HG03175 (cell line): ENCODE measurements at regions not wholly inside any gene's neighbourhood (a gene's known extent, or its start where the extent isn't known, plus 50 kb on each side); places are given as distances from the start of the nearest gene placed in this dataset.

Source experiments
- ATAC-seq: cut with Tn5 transposase; IDR thresholded peaks from one replicate; pipeline ENCODE4 v1.9.1; 2021; ENCODE audit warnings: mild to moderate bottlenecking, moderate library complexity; ENCODE audit not compliant: unreplicated experiment

DNA sequence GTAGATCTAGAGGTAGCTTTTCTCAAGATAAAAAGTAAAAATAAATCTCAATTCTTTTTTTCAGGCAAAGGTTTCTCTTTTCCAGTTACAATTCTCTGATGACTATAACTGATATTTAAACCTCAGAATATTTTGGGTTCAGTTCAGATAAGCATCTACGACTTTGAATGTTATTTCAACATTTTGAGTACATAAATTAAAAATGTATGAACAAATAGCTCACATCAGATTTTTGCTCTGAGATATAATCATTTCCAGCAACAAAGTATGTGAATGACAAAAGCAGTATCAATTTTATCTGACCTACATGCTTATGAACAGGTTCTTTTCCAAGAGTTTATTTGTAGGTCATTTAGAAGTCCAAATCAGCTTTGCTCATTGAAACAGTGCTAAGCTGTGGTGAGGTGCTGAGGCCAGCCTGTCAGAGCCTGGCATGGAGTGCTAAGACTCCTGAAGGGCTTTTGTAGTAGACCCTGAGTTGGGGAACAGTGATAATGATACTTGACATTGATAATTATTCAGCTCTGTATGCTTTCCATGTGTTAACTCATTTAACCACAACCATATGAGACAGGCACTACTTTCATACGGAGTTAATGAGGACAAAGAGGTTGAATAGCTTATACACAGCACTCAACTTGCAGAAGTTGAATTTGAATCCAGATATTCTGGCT lies 205.0 kb upstream of the DCN start:
- no peak for ATAC-seq

DNA sequence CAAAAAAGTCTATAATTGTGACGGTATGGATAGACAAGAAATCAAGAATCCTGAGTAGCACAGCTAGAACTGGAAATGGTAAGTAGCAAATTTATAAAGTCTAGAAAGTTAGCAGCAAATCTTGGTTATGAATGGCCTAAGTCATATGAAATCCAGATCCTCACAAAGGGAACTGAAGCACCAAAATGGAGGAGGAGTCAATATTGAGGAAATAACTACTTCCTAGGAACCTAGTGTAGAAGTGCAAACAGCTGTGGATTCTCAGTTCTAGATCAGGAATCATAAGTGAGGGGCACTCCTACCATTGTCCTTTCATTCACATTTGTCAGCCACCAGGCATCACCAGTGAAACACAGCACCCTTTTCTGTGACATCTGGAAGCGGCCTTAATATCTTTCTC lies 202.2 kb upstream of the DCN start:
- ATAC-seq: no peak

GRCh38 chr12:91384366-91384765 lies 201.7 kb upstream of the DCN start:
- no peak for ATAC-seq

DNA sequence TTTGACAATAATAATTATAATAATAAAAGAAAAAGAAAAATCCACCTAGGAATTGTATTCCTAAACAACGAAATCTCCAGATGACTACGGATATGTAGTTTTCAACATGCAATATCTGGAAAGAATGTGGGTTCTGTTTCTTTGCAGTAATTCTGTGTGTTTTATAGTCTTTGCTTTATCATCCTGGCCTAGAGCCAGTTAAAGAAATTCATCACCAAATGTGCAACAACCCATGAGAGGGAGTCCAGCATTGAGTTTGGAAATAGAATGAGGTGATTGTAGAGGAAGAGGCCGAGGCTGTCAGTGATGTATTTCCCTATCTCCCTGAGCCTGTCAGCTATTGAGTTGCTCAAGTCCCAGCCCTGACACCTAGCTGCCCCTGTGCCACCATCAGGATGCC lies 200.5 kb upstream of the DCN start:
- no peak for ATAC-seq

GRCh38 chr12:91382081-91382543 lies 199.5 kb upstream of the DCN start:
- peak; percentile 84 for ATAC-seq

GRCh38 chr12:91381309-91381804 lies 198.7 kb upstream of the DCN start:
- ATAC-seq: peak; percentile 54

DNA sequence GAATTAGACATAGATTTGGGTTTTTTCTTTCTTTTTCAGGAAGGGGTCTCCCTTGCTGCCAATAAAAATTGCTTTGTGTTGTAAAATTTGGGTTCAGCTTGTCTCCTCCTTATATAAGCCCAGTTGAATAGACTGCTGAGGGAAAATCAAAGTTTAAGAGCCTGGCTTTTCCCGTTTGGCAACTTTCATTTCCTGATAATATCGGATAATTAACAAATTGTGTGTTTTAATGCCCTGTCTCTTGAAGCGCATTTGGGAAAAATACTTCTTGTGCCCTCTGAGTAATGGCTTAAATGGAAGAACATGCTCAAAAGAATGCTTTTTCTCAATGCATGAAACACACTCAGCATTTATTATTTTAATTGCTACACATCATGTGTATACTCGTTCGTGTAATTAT lies 198.0 kb upstream of the DCN start:
- no peak for ATAC-seq

- no peak for ATAC-seq
These were observed 196.6 kb upstream of the DCN start for GRCh38 chr12:91379051-91379775.

GRCh38 chr12:91377436-91377835 lies 194.8 kb upstream of the DCN start:
- no peak for ATAC-seq

DNA sequence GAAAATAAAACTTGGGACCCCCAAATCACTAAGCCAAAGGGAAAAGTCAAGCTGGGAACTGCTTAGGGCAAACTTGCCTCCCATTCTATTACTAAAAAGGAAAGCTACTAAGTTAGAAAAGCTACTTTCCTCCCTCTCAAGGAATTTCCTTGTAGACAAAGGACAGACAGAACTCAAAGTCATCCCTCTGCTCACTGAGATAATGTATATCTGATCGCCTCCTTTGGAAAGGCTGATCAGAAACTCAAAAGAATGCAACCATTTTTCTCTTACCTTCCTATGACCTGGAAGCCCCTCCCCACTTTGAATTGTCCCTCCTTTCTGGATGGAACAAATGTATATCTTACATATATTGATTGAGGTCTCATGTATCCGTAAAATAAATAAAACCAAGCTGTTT lies 190.5 kb upstream of the DCN start:
- ATAC-seq: no peak

- ATAC-seq: no peak
These were observed 187.7 kb upstream of the DCN start for GRCh38 chr12:91370086-91370868.

GRCh38 chr12:91368613-91369012 lies 186.0 kb upstream of the DCN start:
- ATAC-seq: no peak

DNA sequence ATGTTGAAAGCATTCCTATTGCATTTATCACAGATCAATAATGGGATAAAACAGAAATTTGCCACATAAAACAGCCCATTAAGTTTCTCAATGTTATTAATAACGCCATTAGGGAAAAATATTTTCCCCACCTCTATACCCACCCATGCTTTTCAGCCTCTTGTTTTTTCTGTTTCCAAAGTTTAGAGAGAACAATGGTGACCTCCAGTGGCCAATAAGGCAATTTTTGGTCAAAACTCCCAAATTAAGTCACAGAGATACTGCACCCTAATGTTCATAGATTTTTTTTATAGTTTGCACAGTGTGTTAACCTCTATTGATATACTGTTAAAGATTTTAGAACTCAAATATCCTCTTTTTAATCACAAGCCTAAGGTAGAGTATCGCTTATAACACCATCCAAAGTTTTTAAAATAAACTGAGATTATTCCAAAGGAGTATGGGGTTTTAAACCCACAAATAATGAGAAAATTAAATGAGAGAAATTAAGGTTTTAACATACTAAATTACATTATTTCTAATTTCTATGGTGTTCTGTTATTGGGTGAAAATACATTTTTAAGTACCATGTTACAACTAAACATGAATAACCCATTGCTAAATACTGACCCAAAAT lies 184.7 kb upstream of the DCN start:
- ATAC-seq: no peak

GRCh38 chr12:91364471-91365184 lies 182.0 kb upstream of the DCN start:
- ATAC-seq: no peak

DNA sequence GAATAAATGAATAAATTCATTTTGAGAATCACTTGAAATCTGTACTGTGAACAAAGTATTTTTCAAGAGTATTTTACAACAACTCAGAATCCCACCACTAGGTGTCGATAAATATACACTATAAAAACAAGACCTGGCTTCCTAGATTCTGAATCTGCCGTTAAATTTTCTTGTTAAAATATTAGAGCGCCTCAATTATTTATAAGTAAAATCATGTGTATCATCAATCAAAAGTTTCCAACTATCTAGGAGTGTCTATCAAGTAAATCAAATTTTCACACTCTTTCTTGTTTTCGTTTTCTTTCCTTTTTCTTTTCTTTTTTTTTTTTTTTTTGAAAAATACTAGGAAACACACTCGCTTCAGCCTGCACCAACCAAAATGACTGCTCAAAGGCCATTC lies 179.2 kb upstream of the DCN start:
- peak; percentile 53 for ATAC-seq

GRCh38 chr12:91357381-91357780 lies 174.8 kb upstream of the DCN start:
- ATAC-seq: no peak

GRCh38 chr12:91356405-91356804 lies 173.8 kb upstream of the DCN start:
- no peak for ATAC-seq

GRCh38 chr12:91355150-91356006 lies 172.8 kb upstream of the DCN start:
- ATAC-seq: peak; percentile 93

DNA sequence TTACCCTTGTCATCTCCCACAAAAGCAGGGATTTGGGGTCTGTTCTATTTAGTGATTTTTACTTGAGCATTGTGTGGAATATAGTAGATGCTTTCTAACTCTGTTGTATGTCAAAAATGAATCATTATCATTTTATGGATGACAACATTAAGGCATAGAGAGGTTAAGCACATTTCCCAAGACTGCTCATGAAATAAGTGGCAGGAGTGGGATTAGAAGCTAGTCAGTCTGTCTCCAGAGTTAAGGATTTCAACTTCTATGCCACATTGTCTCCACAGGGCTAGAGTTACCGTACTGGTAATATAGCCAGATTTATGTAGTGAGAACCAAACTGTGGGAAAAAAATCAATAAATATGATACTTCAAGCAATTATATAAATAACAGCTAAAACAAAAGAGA lies 170.6 kb upstream of the DCN start:
- no peak for ATAC-seq

DNA sequence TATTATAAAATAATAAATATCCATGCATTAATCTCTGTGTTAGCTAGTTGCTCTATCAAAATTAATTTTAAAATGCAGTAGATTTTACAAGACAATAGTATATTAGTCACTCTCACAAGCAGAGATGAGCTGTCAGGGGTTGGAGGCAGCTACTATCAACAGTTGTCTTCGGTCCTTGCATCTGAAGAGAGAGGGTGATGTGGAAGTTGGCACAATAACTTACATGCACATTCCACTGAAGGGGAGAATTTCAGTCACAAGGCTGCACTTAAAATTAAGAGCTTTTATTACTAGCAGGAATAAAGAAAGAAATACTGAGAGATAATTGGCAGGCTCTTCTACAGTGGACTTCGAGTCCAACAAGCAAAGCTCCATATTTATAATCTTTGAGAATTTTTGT lies 166.9 kb upstream of the DCN start:
- no peak for ATAC-seq
